Left ventricle myocardium inferior (tissue), 1 donor: ENCODE measurements at regions not wholly inside any gene's neighbourhood (a gene's known extent, or its start where the extent isn't known, plus 50 kb on each side); places are given as distances from the start of the nearest gene placed in this dataset.
"Not testable (repeated sequence)": the region's sequence is repeated elsewhere in the genome, so short reads cannot be mapped to it uniquely, and the experiment has no call there.

ENCODE experiments used
- DNase-seq: peaks from one replicate; pipeline ENCODE4 v3.0.0-alpha.2; 2020
- H3K27ac ChIP-seq: fragments of 200-600 bp; replicated peaks from 2 replicates; pipeline ENCODE4 v1.8.0; 2021
- H3K27me3 ChIP-seq: fragments of 200-600 bp; 2 replicates; pipeline ENCODE4 v1.8.0; 2021; ENCODE audit warnings: low read depth
- H3K36me3 ChIP-seq: fragments of 200-600 bp; 2 replicates; pipeline ENCODE4 v1.8.0; 2021
- H3K4me1 ChIP-seq: fragments of 200-600 bp; 2 replicates; pipeline ENCODE4 v1.8.0; 2021
- H3K4me3 ChIP-seq: fragments of 200-600 bp; 2 replicates; pipeline ENCODE4 v1.8.0; 2021; ENCODE audit warnings: mild to moderate bottlenecking, moderate library complexity
- H3K9me3 ChIP-seq: fragments of 200-600 bp; replicated peaks from 2 replicates; pipeline ENCODE4 v1.8.0; 2021
- CTCF ChIP-seq: fragments of 200-600 bp; IDR thresholded peaks from 2 replicates; pipeline ENCODE4 v1.8.0; 2021; ENCODE audit warnings: antibody characterized with exemption, mild to moderate bottlenecking, borderline replicate concordance
- intact Hi-C: fragments of 100-400 bp; cut with micrococcal nuclease; formaldehyde crosslinking; loops from one replicate; pipeline ENCODE4 v1.11.0; 2022
- donor health status: DM: no; HTN: yes; CAD: no; lungs with severe emphysema.

DNA sequence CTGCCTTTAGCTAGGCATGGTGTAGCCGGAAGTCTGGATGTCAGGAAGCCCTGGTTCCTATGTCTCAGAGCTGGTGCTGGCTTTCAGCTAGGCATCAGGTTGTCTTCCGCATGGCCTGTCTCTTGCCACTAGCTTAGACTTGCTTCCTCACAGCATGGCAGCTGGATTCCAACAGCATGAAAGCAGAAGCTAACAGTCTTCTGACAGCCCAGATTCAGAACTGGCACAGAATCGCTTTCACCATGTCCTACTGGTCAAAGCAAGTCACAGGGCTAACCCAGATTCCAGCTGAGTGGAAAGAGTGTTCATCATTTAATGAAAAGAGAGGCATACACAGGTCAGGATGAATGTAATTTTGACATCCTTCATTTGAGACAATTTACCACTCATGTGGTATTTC is 1050.5 kb downstream of the ROBO2 start:
- no peaks in the 10 kb centered on the region for H3K9me3 ChIP-seq
- no peaks in the 10 kb centered on the region for H3K36me3 ChIP-seq
- DNase-seq: no peak
- intact Hi-C loops: no loop called here
- H3K4me3 ChIP-seq: no peak overlapping the region
- no peaks in the 10 kb centered on the region for H3K27me3 ChIP-seq
- peaks cover 26% of the 10 kb centered on the region for H3K4me1 ChIP-seq
- H3K27ac ChIP-seq: peak overlapping the region; percentile 85
- TF ChIP-seq CTCF: no peak

DNA sequence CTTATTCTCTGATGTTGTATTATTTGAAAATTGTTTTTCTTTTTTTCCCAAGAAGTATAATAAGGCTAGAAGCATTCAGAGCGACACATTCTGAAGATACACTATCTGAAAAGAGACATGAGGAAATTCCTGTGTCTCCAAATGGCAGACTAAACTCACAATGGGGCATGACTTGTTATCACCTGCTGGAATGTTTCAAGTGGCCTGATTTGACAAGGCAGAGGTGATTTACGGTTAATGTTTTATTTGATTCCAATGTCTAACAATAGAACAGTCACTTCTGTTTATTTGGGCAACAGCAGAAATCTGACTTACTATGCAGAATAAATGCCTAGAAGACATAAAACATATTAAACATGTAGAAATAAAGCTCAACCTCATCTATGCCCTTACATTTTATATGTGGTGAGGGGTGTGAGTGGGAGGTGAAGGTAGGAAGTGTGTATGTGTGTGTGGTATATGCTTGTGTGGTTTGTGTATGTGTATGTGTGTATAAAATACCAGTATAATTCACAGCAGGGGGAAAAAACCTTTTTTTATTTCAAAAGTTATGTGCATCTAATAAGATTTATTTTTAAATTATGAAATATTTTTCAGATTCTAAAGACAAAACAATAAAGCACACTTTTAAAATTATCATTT is 1051.7 kb downstream of the ROBO2 start:
- Histone ChIP-seq H3K27ac (peak overlapping the region; percentile 85), H3K27me3 (no peaks in the 10 kb centered on the region), H3K4me3 (no peak overlapping the region), H3K36me3 (no peaks in the 10 kb centered on the region), H3K4me1 (peaks cover 26% of the 10 kb centered on the region), H3K9me3 (no peaks in the 10 kb centered on the region)
- no peak for DNase-seq
- TF ChIP-seq CTCF: no peak
- intact Hi-C loops: no loop called here

- H3K27me3 ChIP-seq, H3K36me3 ChIP-seq, H3K9me3 ChIP-seq, intact Hi-C loops, DNase-seq, H3K4me3 ChIP-seq: not testable (repeated sequence)
- H3K4me1 ChIP-seq: peaks cover 26% of the 10 kb centered on the region
- peak overlapping the region; percentile 85 for H3K27ac ChIP-seq
Observed at GRCh38 chr3:78092574-78092973, 1052.7 kb downstream of the ROBO2 start.

GRCh38 chr3:78096488-78097255 is 1056.8 kb downstream of the ROBO2 start:
- H3K36me3 ChIP-seq: no peaks in the 10 kb centered on the region
- H3K27ac ChIP-seq: no peak overlapping the region
- DNase-seq: no peak
- no peaks in the 10 kb centered on the region for H3K9me3 ChIP-seq
- no peak for TF ChIP-seq CTCF
- peaks cover 38% of the 10 kb centered on the region for H3K4me1 ChIP-seq
- H3K27me3 ChIP-seq: no peaks in the 10 kb centered on the region
- intact Hi-C loops: no loop called here
- no peak overlapping the region for H3K4me3 ChIP-seq

DNA sequence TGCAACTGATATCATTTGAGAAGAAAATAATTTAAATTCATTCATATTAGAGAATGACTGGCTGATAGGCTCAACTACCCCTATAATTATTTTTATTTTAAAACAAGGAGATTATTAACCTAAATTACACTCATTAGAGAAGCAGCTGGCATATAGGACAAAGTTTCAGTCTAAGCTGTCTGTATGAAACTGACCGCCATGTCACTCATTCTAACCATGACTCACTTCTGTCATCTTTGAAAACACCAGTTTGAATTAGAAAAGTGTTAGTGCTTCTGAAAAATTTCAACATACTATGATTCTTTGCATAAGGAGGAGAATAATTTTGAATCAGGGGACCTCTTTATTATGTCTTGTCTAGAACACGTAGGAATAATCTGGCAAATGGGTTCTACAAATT is 1058.5 kb downstream of the ROBO2 start:
- no peak for TF ChIP-seq CTCF
- no peak for DNase-seq
- intact Hi-C loops: no loop called here
- no peaks in the 10 kb centered on the region for H3K9me3 ChIP-seq
- peak overlapping the region; percentile 75 for H3K27ac ChIP-seq
- no peaks in the 10 kb centered on the region for H3K36me3 ChIP-seq
- no peak overlapping the region for H3K4me3 ChIP-seq
- H3K27me3 ChIP-seq: no peaks in the 10 kb centered on the region
- H3K4me1 ChIP-seq: peaks cover 30% of the 10 kb centered on the region

- peaks cover 30% of the 10 kb centered on the region for H3K4me1 ChIP-seq
- H3K27ac ChIP-seq: peak overlapping the region; percentile 75
- H3K27me3 ChIP-seq: no peaks in the 10 kb centered on the region
- TF ChIP-seq CTCF: no peak
- H3K9me3 ChIP-seq: no peaks in the 10 kb centered on the region
- H3K4me3 ChIP-seq: no peak overlapping the region
- intact Hi-C loops: no loop called here
- no peak for DNase-seq
- H3K36me3 ChIP-seq: no peaks in the 10 kb centered on the region
Observed at GRCh38 chr3:78101384-78101783, 1061.5 kb downstream of the ROBO2 start.

DNA sequence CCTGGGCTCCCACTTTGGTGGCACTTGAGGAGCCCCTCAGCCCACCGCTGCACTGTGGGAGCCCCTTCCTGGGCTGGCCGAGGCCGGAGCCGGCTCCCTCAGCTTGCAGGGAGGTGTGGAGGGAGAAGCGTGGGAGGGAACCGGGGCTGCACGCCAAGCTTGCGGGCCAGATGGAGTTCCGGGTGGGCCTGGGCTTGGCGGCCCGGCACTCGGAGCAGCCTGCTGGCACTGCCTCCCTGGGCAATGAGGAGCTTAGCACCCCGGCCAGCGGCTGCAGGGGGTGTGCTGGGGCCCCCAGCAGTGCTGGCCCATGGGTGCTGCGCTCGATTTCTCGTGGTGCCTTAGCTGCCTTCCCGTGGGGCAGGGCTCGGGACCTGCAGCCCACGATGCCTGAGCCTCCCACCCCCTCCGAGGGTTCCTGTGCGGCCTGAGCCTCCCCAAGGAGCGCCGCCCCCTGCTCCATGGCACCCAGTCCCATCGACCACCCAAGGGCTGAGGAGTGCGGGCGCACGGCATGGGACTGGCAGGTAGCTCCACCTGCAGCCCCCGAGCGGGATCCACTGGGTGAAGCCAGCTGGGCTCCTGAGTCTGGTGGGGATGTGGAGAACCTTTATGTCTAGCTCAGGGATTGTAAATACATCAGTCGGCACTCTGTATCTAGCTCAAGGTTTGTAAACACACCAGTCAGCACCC is 1068.5 kb downstream of the ROBO2 start:
- intact Hi-C loops, H3K36me3 ChIP-seq, H3K4me3 ChIP-seq, H3K27me3 ChIP-seq, H3K27ac ChIP-seq, H3K9me3 ChIP-seq, DNase-seq: not testable (repeated sequence)
- peaks cover 22% of the 10 kb centered on the region for H3K4me1 ChIP-seq
